Hematopoietic multipotent progenitor cell treated with erythropoietin and hydrocortisone succinate and interleukin-3 and kit ligand, for 8 days (in vitro differentiated cells): ENCODE measurements at regions not wholly inside any gene's neighbourhood (a gene's known extent, or its start where the extent isn't known, plus 50 kb on each side); places are given as distances from the start of the nearest gene placed in this dataset.

Experiments used
- DNase-seq: peaks from one replicate; pipeline ENCODE4 v3.0.0-alpha.2; 2015

GRCh38 chrY:14139521-14139920 is 83.5 kb downstream of the VCY1B start:
- no peak for DNase-seq

GRCh38 chrY:14145614-14146013 is 89.6 kb downstream of the VCY1B start:
- no peak for DNase-seq

DNA sequence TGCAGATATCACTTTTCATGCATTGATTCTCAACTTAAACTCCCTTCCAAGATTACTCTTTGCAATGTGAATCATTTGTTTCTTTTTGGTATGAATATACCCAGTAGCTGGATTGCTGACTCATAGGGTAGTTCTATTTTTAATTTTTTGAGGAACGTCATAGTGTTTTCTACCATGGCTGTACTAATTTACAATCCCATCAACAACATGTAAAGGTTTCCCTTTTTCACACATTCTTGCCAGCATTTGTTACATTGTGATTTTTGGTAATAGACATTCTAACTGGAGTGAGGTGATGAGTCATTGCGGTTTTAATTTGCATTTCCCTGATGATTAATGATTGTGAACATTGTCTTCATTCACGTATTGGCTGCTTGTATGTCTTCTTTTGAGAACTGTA is 126.7 kb downstream of the VCY1B start:
- no peak for DNase-seq

DNA sequence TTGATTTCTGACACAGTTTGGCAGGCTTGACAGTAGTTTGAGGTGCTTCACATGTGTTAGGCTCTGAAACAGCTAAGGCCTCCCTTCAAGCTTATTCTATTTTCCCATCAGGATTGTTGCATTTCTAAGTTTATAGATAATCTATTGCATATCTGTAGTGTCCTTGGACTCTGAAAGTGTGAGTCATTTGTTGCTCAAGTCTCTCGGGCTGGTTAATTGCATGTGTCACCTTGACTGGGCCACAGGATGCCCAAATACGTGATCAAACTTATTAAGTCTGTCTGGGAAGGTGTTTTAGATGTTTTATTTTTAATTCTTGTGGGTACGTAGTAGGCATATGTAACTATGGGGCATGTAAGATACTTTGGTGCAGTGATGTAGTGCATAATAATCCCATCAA is 166.0 kb downstream of the VCY1B start:
- no peak for DNase-seq

- DNase-seq = no peak
These were observed 175.7 kb downstream of the VCY1B start for GRCh38 chrY:14231703-14232102.

GRCh38 chrY:14235070-14235469 is 179.0 kb downstream of the VCY1B start:
- DNase-seq = no peak

GRCh38 chrY:14238277-14238676 is 182.2 kb downstream of the VCY1B start:
- DNase-seq = no peak

- no peak for DNase-seq
These were observed 190.9 kb downstream of the VCY1B start for GRCh38 chrY:14246948-14247347.

GRCh38 chrY:14248878-14249576 is 193.0 kb downstream of the VCY1B start:
- DNase-seq = no peak

DNA sequence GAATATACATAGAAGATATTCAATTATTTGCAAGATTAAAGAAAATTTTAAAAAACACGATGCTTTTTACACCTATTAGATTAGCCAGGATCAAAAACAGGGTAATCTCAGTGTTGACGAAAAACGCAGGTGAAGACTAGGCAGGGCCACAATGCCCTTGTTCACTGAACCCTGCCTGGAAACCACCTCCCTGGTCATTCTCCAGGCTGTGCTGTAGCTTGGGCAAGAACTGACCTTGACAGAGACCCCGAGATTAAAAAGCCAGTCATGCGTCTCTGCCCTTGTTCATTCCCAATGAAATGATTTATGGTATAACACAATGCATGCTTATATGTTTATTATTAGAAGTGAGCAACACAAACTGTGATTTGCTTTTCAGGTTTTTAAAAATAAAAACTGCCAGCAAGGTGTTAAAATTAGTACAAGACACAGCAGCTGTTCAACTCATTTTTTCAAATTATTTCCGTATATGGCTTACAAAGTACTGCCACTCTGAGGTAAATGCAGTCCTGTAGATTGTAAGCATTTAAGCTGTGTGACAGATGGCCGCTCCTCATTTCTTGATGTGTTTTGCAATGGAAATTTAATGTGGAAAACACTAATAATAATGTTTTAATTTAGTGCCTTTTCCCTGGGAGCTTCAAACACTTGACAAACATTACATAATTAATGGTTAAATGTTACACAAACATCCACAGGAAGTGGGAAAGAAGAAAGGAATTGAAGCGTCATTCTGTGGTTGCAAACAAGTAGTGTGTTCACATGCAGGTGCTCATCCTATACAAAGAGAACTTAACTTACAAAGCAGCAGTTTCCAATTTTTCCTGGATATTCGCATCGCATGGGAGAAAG is 200.2 kb downstream of the VCY1B start:
- no peak for DNase-seq

DNA sequence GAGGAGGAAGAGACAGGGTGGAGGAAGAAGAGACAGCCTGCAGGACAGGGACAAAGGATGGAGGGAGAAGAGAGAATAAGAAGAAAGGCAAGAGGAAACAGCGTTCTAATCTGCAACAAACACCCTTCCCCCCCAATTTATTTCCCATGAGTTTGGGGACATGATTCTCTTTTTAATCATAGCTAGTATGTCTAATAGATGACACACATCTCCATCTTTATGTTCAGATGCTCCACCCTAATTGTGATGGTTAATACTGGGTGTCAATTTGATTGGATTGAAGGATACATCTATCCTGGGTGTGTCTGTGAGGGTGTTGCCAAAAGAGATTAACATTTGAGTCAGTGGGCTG is 200.8 kb downstream of the VCY1B start:
- DNase-seq = no peak

DNA sequence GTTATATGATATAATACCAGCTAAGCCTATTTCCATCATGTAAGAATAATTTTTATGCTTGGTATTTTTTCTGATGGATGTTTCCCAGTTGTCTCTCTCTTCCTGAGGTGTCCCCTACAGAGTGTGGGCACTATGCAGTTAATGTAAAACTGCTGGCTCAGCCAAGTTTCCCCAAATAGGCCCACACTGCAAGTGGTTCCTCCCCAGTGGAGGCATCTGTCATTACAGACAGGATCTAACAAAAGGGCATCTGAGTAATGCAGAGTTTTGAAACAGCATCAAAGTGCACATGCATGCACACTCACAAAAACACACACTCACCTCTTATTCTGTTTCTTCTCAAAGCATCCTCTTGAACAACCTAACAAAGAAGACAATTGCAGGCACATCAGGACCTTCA is 221.0 kb downstream of the VCY1B start:
- DNase-seq = no peak

- no peak for DNase-seq
These were observed 233.5 kb upstream of the NLGN4Y start for GRCh38 chrY:14290656-14291375.

DNA sequence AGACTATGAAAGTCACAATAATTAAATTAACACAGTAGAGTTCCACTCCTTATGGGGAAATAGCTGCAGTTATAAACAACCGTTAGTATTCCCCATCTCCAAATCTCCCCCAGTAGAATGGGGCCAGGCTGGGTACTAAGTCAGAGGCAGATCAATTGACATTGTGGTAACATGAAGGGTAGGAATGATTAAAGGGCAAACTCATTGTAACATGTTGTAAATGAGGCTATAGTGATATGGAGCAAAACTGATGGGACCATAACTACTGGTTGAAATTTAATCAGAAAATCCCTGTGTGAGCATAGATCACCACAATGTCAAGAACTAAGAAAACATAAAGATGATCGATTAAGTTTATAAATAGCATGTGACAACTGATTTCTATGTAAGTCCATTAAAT is 231.9 kb upstream of the NLGN4Y start:
- no peak for DNase-seq

- DNase-seq = no peak
These were observed 223.6 kb upstream of the NLGN4Y start for GRCh38 chrY:14300775-14301174.

DNA sequence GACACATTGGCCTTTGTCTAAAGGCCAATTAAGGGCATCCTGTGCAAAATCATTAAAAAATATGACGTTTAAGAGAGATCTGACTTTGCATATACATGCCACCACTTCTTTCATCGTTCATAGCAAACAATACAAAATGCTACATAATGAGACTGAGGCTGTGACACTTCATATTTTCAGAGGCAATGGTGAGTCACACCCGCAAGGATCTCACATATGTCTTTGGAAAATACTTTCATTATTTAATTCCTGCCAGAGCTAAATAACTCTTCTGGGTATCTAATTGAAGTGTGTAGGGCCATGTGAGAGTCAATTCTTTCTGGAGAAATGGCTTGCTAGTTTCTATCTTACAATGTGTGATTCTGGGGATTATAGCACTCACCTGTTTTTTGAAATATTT is 222.8 kb upstream of the NLGN4Y start:
- no peak for DNase-seq

DNA sequence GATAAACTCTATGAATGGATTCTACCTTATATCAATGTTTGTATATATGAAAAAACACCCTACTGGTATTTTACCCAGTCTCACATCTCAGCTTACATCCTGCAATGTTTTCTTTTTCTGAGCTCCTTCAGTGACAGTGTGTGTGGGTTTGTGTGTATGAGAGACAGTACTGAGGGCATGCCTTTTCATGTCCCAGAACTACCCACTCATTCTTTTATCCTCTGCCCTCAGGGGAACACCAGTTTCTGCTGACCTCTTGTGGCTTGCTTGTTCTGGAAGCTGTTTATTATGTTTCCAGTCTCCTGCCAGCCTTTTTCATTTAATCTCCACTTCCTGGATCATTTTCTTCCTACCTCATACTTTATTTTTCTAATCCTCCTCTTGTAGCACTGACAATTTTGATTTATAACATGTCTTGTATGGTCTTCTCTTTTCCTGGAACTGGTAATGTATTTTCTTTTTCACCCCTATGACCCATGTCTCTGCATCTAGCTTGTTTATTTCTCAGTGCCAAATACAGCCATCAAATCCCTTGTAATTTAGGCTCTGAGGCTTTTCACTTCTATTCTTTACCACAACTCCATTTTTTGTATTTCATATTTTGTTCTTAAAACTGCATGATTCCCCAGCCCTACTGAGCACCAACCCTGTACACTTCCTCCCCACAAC is 195.5 kb upstream of the NLGN4Y start:
- peak; percentile 1 for DNase-seq

DNA sequence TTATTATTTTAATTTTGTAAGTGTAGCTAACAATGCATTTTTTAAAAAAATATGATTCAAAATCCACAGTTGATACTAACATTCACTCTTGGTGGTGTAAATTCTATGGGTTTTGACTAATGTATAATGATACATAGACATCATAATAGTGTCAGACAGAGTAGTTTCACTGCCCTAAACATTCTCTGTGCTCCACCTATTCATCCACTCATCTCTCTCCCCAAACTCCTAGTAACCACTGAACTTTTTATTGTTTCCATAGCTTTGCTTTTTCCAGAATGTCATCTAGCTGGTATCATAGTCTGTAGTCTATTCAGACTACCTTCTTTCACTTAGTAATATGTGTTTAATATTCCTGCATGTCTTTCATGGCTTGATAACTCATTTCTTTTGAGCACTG is 194.0 kb upstream of the NLGN4Y start:
- no peak for DNase-seq

DNA sequence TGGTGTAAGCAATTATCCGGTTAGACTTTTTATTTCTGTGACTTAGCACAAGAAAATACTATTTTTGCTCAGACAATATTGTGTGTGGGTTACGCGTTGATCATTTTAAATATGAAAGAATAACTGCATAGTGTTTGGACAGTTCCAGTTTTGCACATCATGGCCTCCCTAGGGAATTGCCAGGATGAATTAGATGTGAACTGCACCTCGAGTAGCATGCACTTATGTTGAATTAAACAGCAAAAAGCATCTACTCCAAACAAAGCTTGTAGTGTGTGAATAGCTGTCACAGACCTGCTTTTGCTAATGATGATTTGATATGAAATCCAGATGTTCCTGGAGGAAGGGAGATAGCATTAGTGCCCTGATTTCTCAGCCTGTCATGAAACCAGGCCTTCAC is 184.8 kb upstream of the NLGN4Y start:
- no peak for DNase-seq

- DNase-seq = peak; percentile 0
These were observed 183.7 kb upstream of the NLGN4Y start for GRCh38 chrY:14340459-14341143.

DNA sequence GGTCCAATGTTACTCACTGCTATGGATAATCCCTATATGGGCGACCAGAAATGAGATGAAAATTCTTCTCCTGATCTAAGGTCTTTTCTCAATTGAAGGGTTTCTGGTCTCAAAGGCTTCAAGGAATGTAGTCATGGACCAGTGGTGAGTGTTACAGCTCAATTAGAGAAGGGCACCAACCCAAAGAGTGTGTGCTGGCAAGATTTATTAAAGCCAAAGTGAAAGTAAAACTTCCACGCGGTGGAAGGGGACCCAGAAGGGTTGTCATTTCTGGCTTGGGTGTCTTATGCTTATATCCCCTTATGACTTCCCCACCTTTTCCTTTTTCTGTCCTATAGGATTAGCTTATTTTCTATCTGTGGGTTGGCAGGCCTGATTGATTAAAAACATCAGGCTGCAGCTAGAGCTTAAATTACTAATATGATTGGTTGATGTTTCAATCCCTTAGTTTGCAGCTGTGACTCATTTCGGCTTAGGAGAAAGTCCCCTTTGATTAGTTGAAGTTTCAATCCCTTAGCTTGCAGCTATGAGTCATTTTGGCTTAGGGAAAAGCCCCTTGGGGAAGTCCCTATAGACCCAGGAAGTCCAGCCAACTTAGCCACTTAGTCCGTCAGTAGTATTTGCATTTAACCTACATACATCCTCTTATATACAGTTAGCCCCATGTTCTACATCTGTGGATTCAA is 179.5 kb upstream of the NLGN4Y start:
- DNase-seq = no peak

GRCh38 chrY:14351590-14351989 is 172.7 kb upstream of the NLGN4Y start:
- no peak for DNase-seq
